ENCODE measurements at regions not wholly inside any gene's neighbourhood (a gene's known extent, or its start where the extent isn't known, plus 50 kb on each side); places are given as distances from the start of the nearest gene placed in this dataset.
"Not testable (repeated sequence)": the region's sequence is repeated elsewhere in the genome, so short reads cannot be mapped to it uniquely, and the experiment has no call there.

DNA sequence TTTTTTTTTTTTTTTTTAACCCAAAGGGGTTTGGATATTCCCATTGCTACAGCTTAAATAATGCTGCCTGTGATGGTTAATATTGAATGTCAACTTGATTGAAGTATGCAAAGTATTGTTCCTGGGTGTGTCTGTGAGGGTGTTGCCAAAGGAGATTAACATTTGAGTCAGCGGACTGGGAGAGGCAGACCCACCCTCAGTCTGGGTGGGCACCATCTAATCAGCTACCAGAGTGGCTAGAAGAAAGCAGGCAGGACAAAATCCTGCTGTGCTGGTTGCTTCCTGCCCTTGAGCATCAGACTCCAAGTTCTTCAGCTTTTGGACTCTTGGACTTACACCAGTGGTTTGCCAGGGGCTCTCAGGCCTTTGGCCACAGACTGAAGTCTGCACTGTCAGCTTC lies 106.8 kb upstream of the RBMS1 start:
- TF ChIP-seq REST (IDR thresholded peaks at IDR 0.05; ENCODE audit: unreplicated experiment); CTCF (conservative IDR thresholded peaks at IDR 0.05; ENCODE audit: low read depth in 2 of 2): not testable (repeated sequence)
